Stomach (tissue), 8 donors: ENCODE measurements at regions not wholly inside any gene's neighbourhood (a gene's known extent, or its start where the extent isn't known, plus 50 kb on each side); places are given as distances from the start of the nearest gene placed in this dataset.

Source experiments
- DNase-seq, 2 donors: peaks; one replicate each; pipeline versions ENCODE4 v3.0.0 to v3.0.0-alpha.2; 2013 to 2019
- H3K27ac ChIP-seq, 5 donors: fragments of 200-600 bp in 4 of 5; sonication (generic) in 4 of 5; one replicate each; pipeline ENCODE4 v1.5.1; 2013 to 2019; ENCODE audit warnings: mild to moderate bottlenecking in 1 of 5, moderate library complexity in 1 of 5
- H3K27me3 ChIP-seq, 3 donors: fragments of 200-600 bp; sonication (generic); one replicate each; pipeline ENCODE4 v1.5.1; 2017 to 2019; ENCODE audit warnings: mixed run types in 1 of 3
- H3K36me3 ChIP-seq, 4 donors: fragments of 200-600 bp; sonication (generic); 1 replicate in 3 of 4; 2 replicates in 1 of 4; pipeline ENCODE4 v1.5.1; 2016 to 2019
- H3K4me1 ChIP-seq, 4 donors: fragments of 200-600 bp; sonication (generic); one replicate each; pipeline ENCODE4 v1.5.1; 2016 to 2019
- H3K4me3 ChIP-seq, 4 donors: fragments of 200-600 bp; sonication (generic) in 3 of 4; one replicate each; pipeline ENCODE4 v1.5.1; 2016 to 2019; ENCODE audit warnings: mild to moderate bottlenecking in 1 of 4
- H3K9me3 ChIP-seq, 4 donors: fragments of 200-600 bp; sonication (generic); one replicate each; pipeline ENCODE4 v1.5.1; 2016 to 2019
- CTCF ChIP-seq, 7 experiments: fragments of 450-650 bp in 4 of 7; fragments of 200-600 bp in 3 of 7; sonication (generic) in 3 of 7; IDR thresholded peaks; one replicate each; pipeline ENCODE4 v1.5.1; 2016 to 2019; ENCODE audit warnings: antibody characterized with exemption in 7 of 7, control low read depth in 2 of 7, mild to moderate bottlenecking in 1 of 7
- EP300 ChIP-seq: sonication (generic); formaldehyde crosslinking; IDR thresholded peaks from one replicate; pipeline ENCODE4 v1.6.1; 2017; ENCODE audit warnings: antibody characterized with exemption
- POLR2A ChIP-seq, 4 donors: fragments of 450-650 bp; IDR thresholded peaks; one replicate each; pipeline ENCODE4 v1.6.1; 2016; ENCODE audit warnings: antibody characterized with exemption in 4 of 4, control low read depth in 2 of 4, mild to moderate bottlenecking in 1 of 4, moderate library complexity in 1 of 4
- POLR2AphosphoS5 ChIP-seq, 3 donors: sonication (generic); formaldehyde crosslinking; IDR thresholded peaks; one replicate each; pipeline ENCODE4 v1.6.1; 2016; ENCODE audit warnings: antibody characterized with exemption in 3 of 3
- WGBS, 5 donors: extraction: QIAGEN DNeasy Blood & Tissue Kit in 3 of 5; methylation state at CpG; one replicate each; pipeline versions ENCODE4 v1.1.5 to v1.1.7; 2013 to 2018; 5-methylcytosine and 5-hydroxymethylcytosine counted together
- intact Hi-C: fragments of 100-400 bp; cut with DNase I; formaldehyde crosslinking; loops from one replicate; pipeline ENCODE4 v1.15.1; 2023; ENCODE audit warnings: low total_unique reads
- donor health status: healthy with polysubstance abuse.
- donor health status: Bipolar disorder and iron deficiency.
- donor health status: healthy.

DNA sequence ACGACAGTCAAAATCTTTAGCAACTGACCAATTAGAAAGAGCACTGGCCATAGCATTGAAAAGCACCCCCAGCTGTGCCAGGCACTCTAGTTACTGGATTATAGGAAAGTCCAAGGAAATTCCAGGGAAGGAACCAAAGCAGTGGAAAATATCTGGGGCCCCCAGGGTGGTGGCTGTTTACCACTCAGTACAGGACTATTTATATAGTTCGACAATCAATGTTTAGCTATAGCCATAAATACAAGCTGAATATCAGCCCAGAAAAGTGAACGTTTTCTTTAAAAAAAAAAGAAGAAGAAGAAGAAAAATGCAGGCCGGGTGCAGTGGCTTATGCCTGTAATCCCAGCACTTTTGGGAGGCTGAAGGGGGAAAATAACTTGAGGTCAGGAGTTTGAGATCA lies 55.2 kb upstream of the UBAC2 start:
- intact Hi-C loops = no loop called here
- H3K27me3 ChIP-seq = peaks cover 0 to 44% (median 0%) of the 10 kb centered on the region in 3 donors
- H3K9me3 ChIP-seq = peaks cover 3 to 8% (median 7%) of the 10 kb centered on the region in 4 donors
- no peak overlapping the region for H3K27ac ChIP-seq
- no peaks in the 10 kb centered on the region for H3K36me3 ChIP-seq
- 62 to 79% (median 67%) methylated on average over 4 of the region's 4 CpGs for WGBS, 5 donors
- H3K4me3 ChIP-seq = no peak overlapping the region
- DNase-seq = no peak
- no peaks in the 10 kb centered on the region for H3K4me1 ChIP-seq
- TF ChIP-seq EP300 (no peak), POLR2A (IDR thresholded peaks at IDR 0.05) (no peak), POLR2AphosphoS5 (IDR thresholded peaks at IDR 0.05) (no peak), CTCF (IDR thresholded peaks at IDR 0.05) (no peak)

DNA sequence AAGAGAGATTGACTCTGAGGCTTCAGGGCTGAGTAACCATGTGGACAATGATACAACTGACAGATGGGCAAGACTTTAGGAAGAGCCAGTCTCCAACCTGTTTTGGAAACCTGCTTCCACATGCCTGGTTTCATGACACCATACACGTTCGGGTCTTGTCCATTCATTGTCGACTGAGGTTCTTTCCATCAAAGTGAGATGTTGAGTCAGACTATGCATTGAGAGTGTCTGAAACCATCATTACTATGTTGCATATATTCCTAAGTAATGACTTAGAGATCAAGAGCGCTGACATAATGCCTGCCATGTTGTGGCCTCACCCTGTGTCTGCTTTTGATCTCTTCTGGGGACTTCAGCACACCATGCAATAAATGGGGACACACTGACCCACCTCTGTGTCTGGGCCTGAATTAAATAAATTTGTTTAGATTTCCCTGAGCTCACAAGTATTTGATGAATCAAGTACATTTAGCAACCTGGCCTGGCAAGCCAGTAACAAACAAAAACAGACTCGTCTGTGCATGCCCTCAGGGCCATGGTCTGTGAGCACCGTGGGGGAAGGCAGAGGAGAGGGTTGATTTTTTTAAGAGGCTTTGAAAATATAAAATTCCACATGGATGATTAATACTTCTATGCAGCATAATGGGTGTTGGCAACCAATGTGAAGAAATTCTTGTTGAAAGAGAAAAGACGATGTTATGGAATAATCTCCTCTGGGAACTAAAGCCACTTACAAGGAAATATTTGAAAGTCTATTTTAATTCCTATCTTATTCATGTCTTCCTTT lies 49.9 kb upstream of the UBAC2 start:
- Histone ChIP-seq H3K9me3 (no peaks in the 10 kb centered on the region), H3K4me3 (no peak overlapping the region), H3K27me3 (peaks cover 0 to 39% (median 0%) of the 10 kb centered on the region in 3 donors), H3K27ac (no peak overlapping the region), H3K36me3 (no peaks in the 10 kb centered on the region), H3K4me1 (no peaks in the 10 kb centered on the region)
- DNase-seq = no peak
- intact Hi-C loops = no loop called here
- WGBS, 5 donors = 67 to 92% (median 81%) methylated on average over 7 of the region's 7 CpGs
- TF ChIP-seq EP300 (no peak), CTCF (IDR thresholded peaks at IDR 0.05) (no peak), POLR2AphosphoS5 (IDR thresholded peaks at IDR 0.05) (no peak), POLR2A (IDR thresholded peaks at IDR 0.05) (no peak)
